GM12865 (cell line): ENCODE measurements at regions not wholly inside any gene's neighbourhood (a gene's known extent, or its start where the extent isn't known, plus 50 kb on each side); places are given as distances from the start of the nearest gene placed in this dataset.
"Not testable (repeated sequence)": the region's sequence is repeated elsewhere in the genome, so short reads cannot be mapped to it uniquely, and the experiment has no call there.

Source experiments
- DNase-seq: peaks from one replicate; pipeline ENCODE4 v3.0.0; 2010; ENCODE audit warnings: low read depth
- H3K4me3 ChIP-seq: 2 replicates; pipeline ENCODE4 v1.5.1; 2011; ENCODE audit warnings: mild to moderate bottlenecking, low read depth, low read length, control low read depth
- CTCF ChIP-seq: IDR thresholded peaks from 2 replicates; pipeline ENCODE4 v1.5.1; 2011; ENCODE audit warnings: low read length, control low read depth, low read depth, inconsistent platforms; ENCODE audit not compliant: insufficient read depth; ENCODE audit errors: missing control alignments

GRCh38 chr4:19195696-19196095 lies 1056.0 kb upstream of the SLIT2 start:
- DNase-seq = no peak
- no peak overlapping the region for H3K4me3 ChIP-seq
- TF ChIP-seq CTCF = no peak

- no peak for TF ChIP-seq CTCF
- no peak overlapping the region for H3K4me3 ChIP-seq
- no peak for DNase-seq
Measured at GRCh38 chr4:19194672-19195071, 1057.0 kb upstream of the SLIT2 start.

GRCh38 chr4:19193274-19193981 lies 1058.3 kb upstream of the SLIT2 start:
- no peak for DNase-seq
- no peak overlapping the region for H3K4me3 ChIP-seq
- no peak for TF ChIP-seq CTCF

- H3K4me3 ChIP-seq = no peak overlapping the region
- TF ChIP-seq CTCF = no peak
- no peak for DNase-seq
Measured at GRCh38 chr4:19191979-19192650, 1059.6 kb upstream of the SLIT2 start.

GRCh38 chr4:19187691-19188090 lies 1064.0 kb upstream of the SLIT2 start:
- no peak overlapping the region for H3K4me3 ChIP-seq
- TF ChIP-seq CTCF = no peak
- DNase-seq = no peak

- DNase-seq = no peak
- no peak for TF ChIP-seq CTCF
- H3K4me3 ChIP-seq = no peak overlapping the region
Measured at GRCh38 chr4:19187096-19187495, 1064.6 kb upstream of the SLIT2 start.

- DNase-seq, H3K4me3 ChIP-seq: not testable (repeated sequence)
Measured at GRCh38 chr4:19181631-19182030, 1070.1 kb upstream of the SLIT2 start.
